ENCODE measurements at regions not wholly inside any gene's neighbourhood (a gene's known extent, or its start where the extent isn't known, plus 50 kb on each side); places are given as distances from the start of the nearest gene placed in this dataset.

GRCh38 chr6:77025736-77026223, 437.5 kb downstream of the HTR1B start:
- H4K20me1 ChIP-seq (ENCODE audit: insufficient read depth, low read length, poor library complexity, severe bottlenecking) = no peaks in the 10 kb centered on the region

GRCh38 chr6:77021778-77022177, 441.5 kb downstream of the HTR1B start:
- TF ChIP-seq CTCF (conservative IDR thresholded peaks at IDR 0.05; ENCODE audit: low read length) (no peak), EZH2phosphoT487 (IDR thresholded peaks at IDR 0.05; ENCODE audit: borderline replicate concordance) (no peak)
- no peak overlapping the region for H3K4me2 ChIP-seq (ENCODE audit: low read depth, low read length, poor library complexity, severe bottlenecking)
- no peaks in the 10 kb centered on the region for H3K9me3 ChIP-seq (ENCODE audit: insufficient read depth, low read depth, low read length)
- no peaks in the 10 kb centered on the region for H3K79me2 ChIP-seq (ENCODE audit: insufficient read depth, low read length)
- no peaks in the 10 kb centered on the region for H4K20me1 ChIP-seq (ENCODE audit: insufficient read depth, low read length, poor library complexity, severe bottlenecking)
- no peaks in the 10 kb centered on the region for H3F3A ChIP-seq (ENCODE audit: low read depth)
- no peak overlapping the region for H3K9ac ChIP-seq (ENCODE audit: low read depth, low read length, poor library complexity, severe bottlenecking)
- H3K4me3 ChIP-seq (ENCODE audit: low read length, poor library complexity, severe bottlenecking) = no peak overlapping the region
- H3K27me3 ChIP-seq (ENCODE audit: insufficient read depth, low read length, poor library complexity, severe bottlenecking) = no peaks in the 10 kb centered on the region
- H3K4me1 ChIP-seq (ENCODE audit: insufficient read depth, low read length, poor library complexity, severe bottlenecking) = no peaks in the 10 kb centered on the region
- H2AFZ ChIP-seq (ENCODE audit: low read length) = no peak overlapping the region
- no peaks in the 10 kb centered on the region for H3K36me3 ChIP-seq (ENCODE audit: insufficient read depth, low read length)
- H3K9me2 ChIP-seq (replicated peaks; ENCODE audit: low read depth, low read length) = no peaks in the 10 kb centered on the region

More at GRCh38 chr6:77025736-77026223, 437.5 kb downstream of the HTR1B start:
- H3K9me2 ChIP-seq (replicated peaks; ENCODE audit: low read depth, low read length) = no peaks in the 10 kb centered on the region
- no peaks in the 10 kb centered on the region for H3K36me3 ChIP-seq (ENCODE audit: insufficient read depth, low read length)
- no peak overlapping the region for H2AFZ ChIP-seq (ENCODE audit: low read length)
- no peaks in the 10 kb centered on the region for H3K79me2 ChIP-seq (ENCODE audit: insufficient read depth, low read length)
- H3K9ac ChIP-seq (ENCODE audit: low read depth, low read length, poor library complexity, severe bottlenecking) = no peak overlapping the region
- no peaks in the 10 kb centered on the region for H3K4me1 ChIP-seq (ENCODE audit: insufficient read depth, low read length, poor library complexity, severe bottlenecking)
- no peaks in the 10 kb centered on the region for H3F3A ChIP-seq (ENCODE audit: low read depth)
- H3K27me3 ChIP-seq (ENCODE audit: insufficient read depth, low read length, poor library complexity, severe bottlenecking) = no peaks in the 10 kb centered on the region
- H3K9me3 ChIP-seq (ENCODE audit: insufficient read depth, low read depth, low read length) = no peaks in the 10 kb centered on the region
- no peak overlapping the region for H3K4me3 ChIP-seq (ENCODE audit: low read length, poor library complexity, severe bottlenecking)
- no peak for TF ChIP-seq EZH2phosphoT487 (IDR thresholded peaks at IDR 0.05; ENCODE audit: borderline replicate concordance)
- TF ChIP-seq CTCF (conservative IDR thresholded peaks at IDR 0.05; ENCODE audit: low read length) = no peak
- H3K4me2 ChIP-seq (ENCODE audit: low read depth, low read length, poor library complexity, severe bottlenecking) = no peak overlapping the region

- no peaks in the 10 kb centered on the region for H3K9me2 ChIP-seq (replicated peaks; ENCODE audit: low read depth, low read length)
- H3K27me3 ChIP-seq (ENCODE audit: insufficient read depth, low read length, poor library complexity, severe bottlenecking) = no peaks in the 10 kb centered on the region
- TF ChIP-seq CTCF (conservative IDR thresholded peaks at IDR 0.05; ENCODE audit: low read length) (no peak), EZH2phosphoT487 (IDR thresholded peaks at IDR 0.05; ENCODE audit: borderline replicate concordance) (no peak)
- H3F3A ChIP-seq (ENCODE audit: low read depth) = no peaks in the 10 kb centered on the region
- H3K9me3 ChIP-seq (ENCODE audit: insufficient read depth, low read depth, low read length) = no peaks in the 10 kb centered on the region
- no peak overlapping the region for H3K4me2 ChIP-seq (ENCODE audit: low read depth, low read length, poor library complexity, severe bottlenecking)
- H3K4me3 ChIP-seq (ENCODE audit: low read length, poor library complexity, severe bottlenecking) = no peak overlapping the region
- no peaks in the 10 kb centered on the region for H3K36me3 ChIP-seq (ENCODE audit: insufficient read depth, low read length)
- H3K9ac ChIP-seq (ENCODE audit: low read depth, low read length, poor library complexity, severe bottlenecking) = no peak overlapping the region
- H3K79me2 ChIP-seq (ENCODE audit: insufficient read depth, low read length) = no peaks in the 10 kb centered on the region
- no peak overlapping the region for H2AFZ ChIP-seq (ENCODE audit: low read length)
- H3K4me1 ChIP-seq (ENCODE audit: insufficient read depth, low read length, poor library complexity, severe bottlenecking) = no peaks in the 10 kb centered on the region
- H4K20me1 ChIP-seq (ENCODE audit: insufficient read depth, low read length, poor library complexity, severe bottlenecking) = no peaks in the 10 kb centered on the region
Observed at GRCh38 chr6:77021232-77021631, 442.1 kb downstream of the HTR1B start.
